T-helper 1 cell (primary cell): ENCODE measurements at regions not wholly inside any gene's neighbourhood (a gene's known extent, or its start where the extent isn't known, plus 50 kb on each side); places are given as distances from the start of the nearest gene placed in this dataset.

Experiments used
- DNase-seq, 5 donors: peaks; one replicate each; pipeline ENCODE4 v3.0.0-alpha.2; 2012 to 2020

DNA sequence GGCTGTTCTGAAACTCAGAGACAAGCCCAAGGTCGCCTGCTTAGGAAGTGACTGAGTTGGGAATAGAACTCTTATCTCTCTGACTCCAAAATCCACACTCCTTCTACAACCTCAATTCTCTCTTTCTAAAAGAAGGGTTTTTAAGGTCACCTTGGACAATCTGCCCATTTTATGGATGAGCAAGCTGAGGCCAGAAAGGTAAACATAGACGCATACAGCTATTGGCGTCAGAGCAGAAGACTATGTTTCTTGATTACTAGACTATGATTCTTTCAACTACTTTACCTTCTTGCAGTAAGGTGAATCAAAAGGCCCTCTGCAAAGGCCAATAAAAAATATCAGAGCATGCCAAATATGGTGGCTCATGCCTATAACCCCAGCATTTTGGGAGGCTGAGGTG lies 276.6 kb downstream of the CLIC5 start:
- DNase-seq = no peak

DNA sequence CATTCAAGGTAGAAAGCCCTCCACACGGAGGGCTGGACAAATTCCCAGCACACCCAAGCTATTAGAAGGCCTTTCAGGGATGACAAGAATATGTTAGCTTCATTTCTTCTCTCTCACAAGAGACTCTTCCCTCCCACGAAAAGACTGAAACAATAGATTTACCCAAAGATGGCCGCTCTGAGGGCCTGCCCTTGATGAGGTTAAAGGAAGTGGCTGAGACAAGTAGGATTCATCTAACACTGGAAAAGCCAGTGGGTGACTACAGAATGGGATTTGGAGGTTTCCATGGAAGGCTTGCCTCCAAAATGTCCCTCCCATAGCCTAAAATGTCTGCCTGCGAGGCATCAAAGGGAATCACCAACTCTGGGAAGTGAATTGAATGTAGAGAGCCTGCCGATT lies 277.6 kb downstream of the CLIC5 start:
- DNase-seq = no peak

DNA sequence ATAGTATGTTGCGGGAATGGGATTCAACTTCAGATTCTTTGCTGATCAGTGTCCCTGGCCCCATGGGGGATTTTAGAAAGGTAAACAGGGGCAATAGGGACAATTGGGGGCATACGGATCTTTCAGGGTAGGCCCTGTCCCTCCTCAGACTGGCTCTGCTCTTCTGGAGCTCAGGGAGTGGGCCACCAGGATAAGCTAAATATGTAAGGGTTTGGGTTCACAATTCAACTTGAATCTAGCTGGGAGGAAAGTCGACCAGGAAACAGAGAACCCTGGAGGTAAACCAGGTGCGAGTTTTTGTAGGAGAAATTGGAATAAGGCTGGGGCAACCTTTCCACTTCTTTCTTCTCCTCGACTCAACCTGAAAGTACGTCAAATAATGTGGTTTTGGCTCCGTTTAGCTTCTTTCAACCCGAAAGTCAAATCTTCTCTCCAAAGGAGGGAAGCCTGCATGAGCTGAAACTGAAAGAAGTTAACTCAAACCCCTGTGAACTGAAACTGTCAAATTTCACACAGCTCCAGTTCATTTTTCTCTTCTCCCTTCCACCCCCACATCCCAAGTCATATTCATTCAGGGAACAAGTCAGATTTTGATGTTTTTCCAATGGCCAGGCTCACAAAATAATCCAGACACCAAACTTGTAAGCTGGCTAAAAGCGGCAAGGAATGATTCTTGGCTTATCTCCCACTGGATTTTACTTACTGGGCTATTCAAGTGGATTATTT lies 278.2 kb downstream of the CLIC5 start:
- peak in 1 of 5 donors; percentile 81 for DNase-seq

DNA sequence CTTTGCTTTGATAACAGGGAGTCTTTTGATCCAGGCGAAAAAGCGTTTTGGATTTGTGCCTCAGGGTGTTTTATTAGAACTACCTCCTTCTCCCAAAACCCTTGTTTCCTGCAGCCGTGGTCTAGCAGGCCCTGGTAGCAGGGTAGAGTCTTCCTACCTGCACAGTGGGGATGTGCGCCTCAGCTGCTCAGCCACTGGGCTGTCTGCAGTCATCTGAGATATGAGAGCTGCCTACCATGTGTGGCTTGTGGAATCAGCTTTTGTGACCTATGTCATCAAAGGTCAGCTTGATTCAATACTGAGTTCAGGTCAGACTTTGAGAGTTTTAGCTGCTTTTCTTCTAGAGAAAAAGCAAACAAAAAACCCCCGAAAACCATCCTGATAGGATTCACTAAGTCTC lies 279.5 kb downstream of the CLIC5 start:
- DNase-seq = no peak

DNA sequence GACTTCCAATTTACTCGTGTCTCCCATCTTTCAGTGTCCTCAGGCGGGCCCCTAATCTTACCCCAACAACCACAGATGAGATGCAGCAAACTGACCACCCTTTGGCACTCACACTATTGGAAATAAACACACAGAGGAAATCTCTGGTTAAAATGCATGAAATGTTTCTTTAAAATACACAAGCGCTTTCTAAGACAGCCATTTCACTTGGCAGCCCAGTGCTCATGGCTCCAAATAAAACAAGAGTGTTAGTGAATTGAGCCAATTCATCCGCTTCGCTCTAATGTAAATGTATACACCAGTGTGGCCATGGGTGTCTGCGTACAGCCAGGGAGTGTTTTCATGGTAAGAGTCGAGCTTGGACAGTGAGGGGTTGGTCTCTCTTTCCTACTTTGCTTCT lies 282.9 kb downstream of the CLIC5 start:
- no peak for DNase-seq

DNA sequence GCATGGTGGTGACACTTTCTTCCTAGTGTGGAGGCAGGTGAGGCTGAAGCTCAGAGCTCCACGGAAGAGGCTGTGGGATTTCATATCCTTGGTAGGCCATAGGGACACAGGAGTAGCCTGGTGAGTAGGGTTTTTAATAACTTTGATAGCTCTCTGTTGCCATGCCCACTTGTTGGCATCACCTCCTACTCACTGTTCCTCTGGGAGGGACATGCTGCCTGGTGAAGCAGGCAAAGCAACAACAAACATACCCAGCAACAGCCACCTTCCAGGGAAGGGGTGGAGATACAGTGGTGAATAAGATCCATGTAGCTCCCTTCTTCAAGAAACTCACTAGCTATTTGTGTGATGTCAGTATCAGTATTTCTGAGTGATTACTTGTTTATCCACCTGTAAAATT lies 285.4 kb downstream of the CLIC5 start:
- DNase-seq = no peak

DNA sequence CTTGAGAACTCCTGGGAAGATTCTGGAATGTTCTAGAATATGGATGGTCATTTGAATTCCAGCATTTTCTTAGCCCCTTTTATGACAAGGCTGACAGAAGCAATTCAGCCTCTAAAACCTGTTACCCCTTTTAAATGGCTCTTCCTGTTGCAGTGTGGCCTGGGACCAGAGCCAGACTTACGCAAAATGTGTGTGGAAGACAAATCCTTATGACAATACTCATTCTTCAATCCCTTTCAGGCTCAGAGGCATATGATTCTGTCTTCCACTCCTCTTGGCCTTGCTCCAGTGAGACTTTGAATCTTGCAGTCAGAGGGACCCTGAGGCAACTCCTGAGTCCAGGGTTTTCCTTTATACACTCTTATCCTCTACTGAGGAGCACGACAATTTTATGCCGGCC lies 287.0 kb downstream of the CLIC5 start:
- DNase-seq = no peak

DNA sequence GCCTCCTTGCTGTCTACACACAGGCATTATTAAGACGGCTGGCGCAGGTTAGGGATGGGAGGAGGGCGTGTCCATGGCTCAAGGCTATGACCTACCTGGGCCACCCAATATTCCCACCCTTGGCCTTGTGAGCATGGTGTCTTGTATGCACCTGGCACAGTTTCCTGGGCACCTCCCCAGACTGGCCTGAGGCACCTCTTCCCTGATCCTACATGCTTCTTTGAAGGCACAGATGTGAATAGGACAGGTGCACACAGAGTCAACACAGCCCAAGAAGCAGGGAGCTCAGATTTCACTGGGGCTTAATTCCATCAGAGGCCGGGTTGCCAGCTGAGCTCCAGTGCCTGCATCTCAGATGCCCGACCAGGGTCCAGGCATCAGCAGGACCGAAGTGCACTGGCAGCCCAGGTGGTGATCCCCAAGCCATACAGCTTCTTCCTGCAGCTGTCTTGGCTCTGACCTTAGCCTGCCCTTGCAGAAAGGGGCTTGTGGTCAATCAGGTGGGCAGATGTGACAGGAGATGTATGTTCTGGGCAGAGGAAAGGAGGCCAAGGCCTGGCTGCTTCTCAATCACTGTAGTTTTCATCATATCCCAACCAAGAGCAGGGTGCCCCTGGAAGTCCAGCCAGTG lies 287.7 kb downstream of the CLIC5 start:
- no peak for DNase-seq

DNA sequence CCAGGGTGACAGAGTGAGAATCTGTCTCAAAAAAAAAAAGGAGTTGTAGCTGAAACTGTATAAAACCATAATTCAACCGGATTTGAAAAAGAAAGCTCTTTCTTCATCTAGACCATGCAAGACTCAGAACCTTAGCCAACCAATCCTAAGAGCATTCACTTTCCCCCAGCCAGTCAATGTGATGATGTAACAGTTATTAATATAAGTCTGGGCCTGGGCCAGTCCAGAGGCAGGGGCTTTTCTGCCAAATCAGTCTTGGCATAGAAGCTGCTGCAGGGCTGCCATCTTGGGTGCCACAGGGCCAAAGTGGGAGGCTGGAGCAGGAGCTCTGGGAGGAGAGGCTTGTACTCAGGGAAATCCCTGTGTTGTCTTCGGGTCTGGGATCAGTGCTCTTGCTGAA lies 288.4 kb downstream of the CLIC5 start:
- DNase-seq = no peak

DNA sequence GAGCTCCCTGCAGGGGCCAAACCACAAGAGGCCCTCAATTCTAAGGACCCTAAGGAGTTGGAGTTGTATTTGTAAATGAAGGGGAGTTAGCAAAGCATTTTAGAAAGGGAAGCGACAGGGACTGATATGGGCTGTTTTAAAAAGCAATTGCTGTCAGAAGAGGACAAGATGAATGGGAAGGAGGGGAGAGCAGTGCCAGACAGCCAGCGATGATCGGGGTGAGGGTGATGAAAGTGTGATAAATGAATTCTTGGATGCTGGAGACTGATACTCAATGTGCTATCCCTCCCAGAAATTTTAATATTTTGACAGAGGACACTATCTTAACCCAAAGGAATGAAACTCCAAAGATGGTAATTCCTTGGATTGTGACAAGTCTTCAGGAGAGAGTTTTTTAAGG lies 289.2 kb downstream of the CLIC5 start:
- no peak for DNase-seq

DNA sequence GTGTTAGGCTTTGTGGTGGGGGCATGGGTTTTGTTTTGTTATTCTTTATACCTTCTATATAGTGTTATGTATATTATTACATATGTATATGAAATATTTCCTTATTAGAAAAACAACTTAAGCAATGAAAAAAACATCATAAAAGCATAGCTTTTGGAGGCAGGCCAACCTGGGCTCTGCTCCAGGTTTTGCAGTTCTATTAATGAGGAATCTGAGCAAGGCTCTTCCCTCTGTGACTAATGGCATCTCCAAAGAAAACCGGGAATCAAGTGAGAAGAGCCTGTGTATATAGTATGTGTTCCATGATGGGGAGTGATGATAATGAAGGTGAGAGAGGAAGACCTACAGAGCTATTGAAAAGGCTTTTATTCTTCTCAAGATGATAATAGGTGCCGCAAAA lies 291.1 kb downstream of the CLIC5 start:
- no peak for DNase-seq

DNA sequence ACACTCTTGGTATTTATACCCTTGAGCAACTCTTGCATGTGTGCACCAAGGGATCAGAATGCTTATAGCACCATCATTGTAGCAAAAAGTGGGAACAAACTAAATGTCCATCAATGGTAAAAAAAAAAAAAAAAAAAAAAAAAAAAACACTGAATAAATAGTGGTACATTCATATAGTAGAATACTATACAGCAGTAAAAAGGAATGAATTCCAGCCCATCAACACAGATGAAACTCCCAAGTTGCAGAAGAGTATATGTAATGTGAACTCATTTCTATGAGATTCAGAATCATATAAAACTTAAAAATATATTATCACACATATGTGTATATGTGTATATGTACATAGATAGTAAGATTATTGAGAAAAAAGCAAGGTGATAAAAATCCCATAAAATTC lies 291.6 kb downstream of the CLIC5 start:
- no peak for DNase-seq

DNA sequence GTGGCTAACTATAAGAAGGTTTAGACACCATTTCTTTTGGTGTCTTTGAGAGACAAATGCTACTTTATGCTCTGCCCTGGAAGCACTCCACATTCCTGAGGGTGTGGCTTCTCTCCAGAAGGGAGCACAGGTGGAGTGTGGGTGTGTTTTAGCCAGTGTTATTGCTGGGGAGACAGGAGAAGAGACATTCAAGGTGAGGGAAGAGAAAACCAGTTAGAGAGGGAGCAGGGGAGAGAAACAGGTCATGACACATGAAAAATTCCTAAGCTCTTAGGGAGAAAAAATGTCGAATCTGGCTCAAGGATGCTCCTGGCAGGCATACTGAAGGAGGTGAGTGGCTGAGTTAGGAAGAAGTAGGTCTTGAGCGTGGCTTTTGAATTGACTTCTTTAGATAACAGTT lies 292.8 kb downstream of the CLIC5 start:
- no peak for DNase-seq

DNA sequence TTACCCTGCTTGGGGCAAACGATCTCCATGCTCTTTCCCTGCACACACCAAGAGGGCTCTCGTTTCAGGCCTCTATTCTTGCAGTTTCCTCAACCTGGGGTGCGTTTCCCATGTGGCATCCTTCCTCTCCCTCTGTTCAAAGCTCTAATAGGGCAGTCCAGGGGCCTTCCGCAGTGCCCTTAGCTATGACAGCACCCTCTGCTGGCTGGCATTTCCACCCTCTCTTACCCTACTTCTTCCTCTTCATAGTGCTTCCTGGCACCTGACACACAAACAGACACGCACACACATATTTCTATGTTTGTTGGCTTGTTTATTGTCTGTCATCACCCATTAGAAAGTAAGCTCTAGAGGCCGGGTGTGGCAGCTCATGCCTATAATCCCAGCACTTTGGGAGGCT lies 294.0 kb downstream of the CLIC5 start:
- DNase-seq = no peak

DNA sequence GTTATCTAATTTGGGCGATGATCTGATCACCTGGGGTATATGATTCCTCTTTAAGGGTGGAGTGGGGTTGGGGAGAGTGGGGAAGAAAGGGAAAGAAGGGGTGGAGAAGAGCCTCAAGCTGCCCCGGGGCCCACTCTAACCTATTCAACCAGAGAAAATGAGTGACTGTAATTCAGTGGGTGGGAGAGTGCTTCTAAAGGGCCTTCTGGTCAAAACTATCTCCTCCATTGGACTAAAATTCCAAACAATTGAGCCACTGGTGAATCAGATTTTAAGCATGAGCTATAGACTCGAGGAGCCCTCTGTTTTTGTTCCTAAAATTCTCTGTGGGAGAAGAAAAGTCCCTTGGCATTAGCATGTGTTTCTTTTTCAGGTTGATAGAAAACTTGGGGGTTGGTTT lies 296.8 kb downstream of the CLIC5 start:
- no peak for DNase-seq

DNA sequence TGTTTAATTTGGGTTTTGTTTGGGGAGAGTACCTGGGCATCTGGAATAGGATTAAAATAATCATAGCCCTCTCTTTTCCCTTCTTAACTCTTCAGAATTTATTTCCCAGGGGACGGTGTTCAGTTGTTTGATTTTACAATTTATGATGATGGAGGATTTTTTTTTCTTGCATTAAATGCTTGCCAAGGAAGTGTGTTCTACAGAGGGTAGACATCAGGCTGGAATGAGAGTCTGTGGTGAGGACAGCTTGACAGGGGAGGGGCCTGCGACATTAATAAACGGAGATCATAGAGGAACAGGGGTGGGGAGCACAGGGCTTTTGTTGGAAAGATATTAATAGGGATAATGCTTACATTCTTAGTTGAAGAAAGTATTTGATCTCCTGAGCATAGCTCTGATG lies 297.5 kb downstream of the CLIC5 start:
- no peak for DNase-seq

DNA sequence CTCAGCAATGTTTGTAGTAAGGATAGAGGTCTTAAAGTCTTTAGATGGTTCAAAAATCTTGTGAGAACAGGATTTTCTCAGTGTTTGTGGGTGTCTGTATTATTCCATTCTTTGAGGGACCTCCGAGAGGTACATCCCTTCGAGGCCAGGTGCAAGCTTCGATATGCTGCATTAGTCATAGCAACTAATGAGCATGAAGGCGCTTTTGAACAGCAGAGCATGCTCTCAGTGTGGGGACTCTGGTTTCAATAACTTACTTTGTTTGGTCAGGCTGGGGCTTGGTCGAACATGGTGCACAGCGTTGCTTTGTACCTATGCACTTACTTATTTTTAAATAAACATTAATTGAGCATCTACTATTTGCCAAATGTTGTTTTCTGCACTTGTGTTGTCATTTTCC lies 297.9 kb downstream of the CLIC5 start:
- no peak for DNase-seq

DNA sequence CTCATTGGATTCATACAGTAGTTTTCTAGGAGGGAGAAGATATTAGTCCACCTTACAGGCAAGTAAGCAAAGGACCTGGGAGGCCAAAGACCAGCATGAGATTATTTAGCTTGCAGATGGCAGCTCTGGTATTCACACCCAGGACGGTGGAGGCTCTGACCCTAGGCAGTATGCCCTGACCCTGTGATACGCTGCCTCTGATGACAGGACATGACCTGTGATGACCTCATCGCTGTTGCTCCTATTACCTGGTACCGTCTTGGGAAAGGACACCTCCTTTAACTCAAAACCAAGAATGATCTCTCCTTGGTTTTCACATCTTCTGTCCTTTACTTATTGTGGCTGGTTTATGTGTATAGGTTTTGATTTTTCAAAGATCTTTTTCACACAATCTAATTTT lies 298.6 kb downstream of the CLIC5 start:
- DNase-seq = no peak

DNA sequence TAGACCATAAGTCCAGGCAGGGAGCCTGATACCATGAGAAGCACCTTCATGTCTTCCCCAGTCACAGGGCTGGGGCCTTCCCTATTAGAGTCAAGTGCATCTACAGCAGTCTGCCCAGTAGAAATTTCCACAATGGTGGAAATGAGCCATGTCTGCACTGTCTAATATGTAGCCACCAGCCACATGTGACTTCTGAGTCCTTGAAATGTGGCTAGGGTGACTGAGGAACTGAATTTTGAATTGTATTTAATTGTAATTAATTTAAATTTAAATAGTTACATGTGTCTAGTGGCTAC lies 300.2 kb downstream of the CLIC5 start:
- no peak for DNase-seq

DNA sequence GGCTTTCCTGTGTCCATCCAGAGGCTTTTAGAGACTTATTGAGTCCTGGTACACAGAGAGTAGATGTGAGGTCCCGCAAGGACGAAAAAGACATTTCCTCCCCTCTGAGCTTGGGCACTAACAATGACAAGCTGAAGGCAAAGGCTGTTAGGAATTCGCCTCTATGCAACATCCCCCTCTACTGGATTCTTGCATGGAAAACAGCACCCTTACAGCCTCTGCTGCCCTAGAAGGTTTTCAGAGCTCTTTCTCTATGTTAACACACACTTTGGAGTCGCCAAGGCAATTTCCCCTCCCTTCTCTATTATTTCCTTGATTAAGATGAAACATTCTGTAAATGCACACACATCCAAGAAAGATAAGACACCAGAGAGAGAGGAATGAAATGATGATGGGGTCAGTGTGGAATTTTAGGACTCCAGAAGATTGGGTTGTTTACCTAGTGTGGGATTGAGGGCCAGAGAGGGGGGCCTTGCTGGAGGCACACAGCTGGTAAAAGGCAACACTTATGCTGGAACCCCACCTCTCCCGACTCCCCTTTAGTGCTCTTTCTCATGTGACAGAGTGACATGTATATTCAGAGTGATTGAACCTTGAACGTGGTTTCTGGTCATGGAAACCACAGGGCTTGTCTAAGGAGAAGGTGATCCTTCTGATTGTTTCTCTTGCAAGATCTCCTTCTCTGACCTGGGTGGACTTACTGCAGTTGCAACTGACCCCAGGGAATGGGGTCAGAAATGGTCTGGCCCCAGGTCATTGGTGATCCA lies 300.7 kb downstream of the CLIC5 start:
- DNase-seq = peak in 4 of 5 donors; percentile 13 to 80 (median 36)

DNA sequence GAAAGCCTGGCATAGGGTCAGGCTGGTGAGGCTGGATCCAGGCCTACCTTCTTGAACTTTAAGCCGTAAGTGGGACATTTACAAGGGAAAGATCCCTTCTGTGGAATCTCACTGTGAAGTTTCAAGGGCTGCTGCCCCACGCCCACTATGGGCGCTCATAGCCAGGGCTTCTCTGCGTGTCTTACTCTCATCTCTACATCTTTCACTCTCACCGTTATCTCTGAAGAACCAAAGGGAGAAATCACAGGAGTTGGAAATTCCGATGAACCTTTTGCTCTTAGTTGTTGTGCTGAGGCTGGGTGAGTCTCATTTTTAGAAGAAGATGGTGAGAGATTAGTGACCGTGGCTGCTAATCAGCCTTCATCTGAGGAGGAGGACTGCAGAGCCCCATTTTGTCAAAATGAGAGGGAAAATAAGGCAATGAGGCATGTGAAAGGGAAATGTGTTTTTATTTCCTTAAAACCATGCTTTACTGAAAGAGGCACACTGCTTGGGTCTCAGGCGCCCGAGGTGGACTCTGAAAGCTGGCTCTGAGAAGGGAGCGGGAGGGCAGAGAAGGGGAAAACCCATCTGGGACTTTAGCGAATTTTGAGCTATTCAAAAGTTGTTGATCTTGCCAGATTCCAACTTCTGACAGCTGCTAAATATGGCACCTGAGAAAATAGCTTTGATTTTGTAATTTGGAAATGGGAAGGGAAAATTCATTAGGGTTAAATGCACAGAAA lies 301.5 kb downstream of the CLIC5 start:
- DNase-seq = peak in 1 of 5 donors; percentile 39
